ENCODE measurements at regions not wholly inside any gene's neighbourhood (a gene's known extent, or its start where the extent isn't known, plus 50 kb on each side); places are given as distances from the start of the nearest gene placed in this dataset.

DNA sequence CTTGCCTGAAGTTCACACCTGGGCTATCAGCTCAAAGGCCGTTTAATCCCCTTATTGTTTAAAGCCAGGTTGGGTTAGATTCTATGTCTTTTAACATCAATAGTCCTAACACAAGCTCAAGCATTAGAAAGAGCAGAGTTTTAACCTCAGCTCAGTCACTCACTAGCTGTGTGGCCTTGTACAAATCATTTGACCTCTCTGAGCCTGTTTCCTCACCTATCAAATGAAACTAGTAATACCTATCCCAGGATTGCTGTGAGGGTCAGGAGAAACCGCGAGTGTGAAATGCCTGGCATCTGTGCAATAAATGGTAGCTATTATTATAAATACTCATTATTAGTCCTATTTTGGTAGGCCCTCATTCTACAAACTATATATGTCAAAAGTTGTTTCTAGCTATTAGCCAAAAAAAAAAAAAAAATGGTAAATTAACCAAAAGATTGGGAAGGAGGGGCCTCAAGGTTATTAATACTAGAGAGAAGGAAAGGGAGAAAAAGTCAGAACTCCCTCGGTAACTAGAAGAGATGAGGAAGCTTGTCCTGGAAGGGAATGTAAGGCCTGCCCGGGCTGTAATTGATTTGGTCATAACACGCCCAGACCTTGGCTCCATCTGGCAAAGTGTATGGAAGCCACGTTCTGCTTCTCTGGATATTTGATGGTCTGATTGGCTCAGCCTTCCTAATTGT, 510.5 kb upstream of the PROK2 start:
- intact Hi-C loops (cut with micrococcal nuclease): no loop called here

DNA sequence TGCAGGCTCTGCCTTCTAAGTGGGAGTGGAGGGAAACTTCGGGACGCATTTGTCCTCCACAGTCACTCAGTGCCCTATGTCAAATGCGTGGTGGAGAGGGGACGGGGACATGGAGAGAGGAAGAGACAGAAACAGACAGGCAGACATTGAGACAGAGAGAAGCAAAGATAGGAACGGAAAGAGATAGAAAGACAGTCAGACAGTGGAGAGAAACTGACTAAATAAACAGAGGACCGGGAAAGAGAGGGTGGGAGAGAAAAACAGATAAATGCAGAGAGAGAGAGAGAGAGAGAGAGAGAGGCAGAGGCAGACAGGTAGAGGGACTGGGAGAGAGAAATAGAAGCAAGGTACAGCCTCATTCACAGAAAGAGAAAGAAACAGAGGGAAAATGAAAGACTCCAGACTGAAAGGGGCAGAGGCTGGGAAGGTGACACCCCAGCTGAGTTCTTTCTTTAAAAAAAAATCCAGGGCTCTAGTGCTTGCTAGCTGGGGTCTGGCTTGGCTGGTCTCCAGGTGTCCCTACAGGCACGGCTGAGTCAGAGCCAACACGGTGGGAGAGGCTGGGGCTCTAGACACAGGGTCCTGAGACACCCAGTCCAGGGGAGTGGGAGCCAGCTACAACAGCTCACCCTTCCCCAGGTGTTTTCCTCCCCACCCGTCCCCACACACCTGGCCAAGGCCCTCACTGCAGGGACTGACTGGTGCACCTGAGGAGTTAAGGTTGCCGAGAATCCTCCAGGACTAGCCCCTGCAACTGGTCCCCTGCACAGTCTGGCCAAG, 506.1 kb upstream of the PROK2 start:
- intact Hi-C loops (cut with micrococcal nuclease): no loop called here

DNA sequence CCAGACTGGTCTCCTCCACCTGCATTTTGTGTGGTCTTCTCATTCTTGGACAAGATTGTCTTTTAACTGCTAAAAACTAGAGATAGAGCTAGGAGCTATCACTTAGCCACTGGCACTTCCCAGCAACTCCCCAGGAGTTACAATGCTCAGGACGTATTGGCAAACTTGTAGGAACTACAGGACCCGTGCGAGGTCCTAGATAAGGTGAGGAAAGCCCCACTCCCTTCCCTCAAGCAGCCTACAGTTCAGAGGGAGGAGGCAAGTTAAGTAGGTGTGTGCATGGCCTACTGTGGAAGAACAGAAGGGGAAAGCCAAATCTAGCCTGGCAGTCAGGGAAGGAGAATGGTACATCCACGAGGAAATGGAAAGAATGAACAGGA, 504.7 kb upstream of the PROK2 start:
- intact Hi-C loops (cut with micrococcal nuclease): no loop called here

DNA sequence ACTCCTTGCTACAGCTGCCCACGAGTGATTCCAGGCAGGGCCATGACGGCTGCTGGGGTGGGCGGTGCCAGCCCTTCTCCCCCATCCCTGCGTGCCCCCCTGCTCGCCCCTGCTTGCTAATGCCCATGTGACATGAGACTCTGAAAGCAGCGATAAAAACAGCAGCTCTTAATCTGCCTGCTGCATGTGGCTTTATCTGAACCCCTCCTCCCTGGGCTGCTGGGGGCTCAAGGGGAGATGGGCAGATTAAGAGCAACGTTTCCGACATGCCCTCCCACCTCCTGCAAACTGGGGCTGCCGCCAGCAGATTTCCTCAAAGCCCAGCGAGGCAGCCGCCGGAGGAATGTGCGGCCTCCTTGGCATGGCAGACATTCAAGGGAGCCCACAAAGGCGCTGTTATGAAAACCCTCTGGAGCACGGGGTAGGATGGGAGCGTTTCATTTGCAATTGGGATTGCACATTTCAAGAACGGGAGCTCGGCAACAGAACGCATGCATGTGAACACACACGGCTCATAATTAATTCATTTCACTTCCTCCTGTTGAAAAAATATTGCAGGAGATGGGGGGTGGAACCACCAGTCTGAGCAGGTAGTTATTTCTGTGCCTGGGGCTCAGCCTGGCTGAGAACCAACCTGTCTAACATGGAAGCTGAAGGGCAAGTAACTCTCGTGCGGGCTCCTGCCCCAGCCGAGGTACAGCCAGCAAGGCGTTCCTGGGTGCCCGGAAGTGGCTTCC, 504.2 kb upstream of the PROK2 start:
- intact Hi-C loops (cut with micrococcal nuclease): no loop called here

DNA sequence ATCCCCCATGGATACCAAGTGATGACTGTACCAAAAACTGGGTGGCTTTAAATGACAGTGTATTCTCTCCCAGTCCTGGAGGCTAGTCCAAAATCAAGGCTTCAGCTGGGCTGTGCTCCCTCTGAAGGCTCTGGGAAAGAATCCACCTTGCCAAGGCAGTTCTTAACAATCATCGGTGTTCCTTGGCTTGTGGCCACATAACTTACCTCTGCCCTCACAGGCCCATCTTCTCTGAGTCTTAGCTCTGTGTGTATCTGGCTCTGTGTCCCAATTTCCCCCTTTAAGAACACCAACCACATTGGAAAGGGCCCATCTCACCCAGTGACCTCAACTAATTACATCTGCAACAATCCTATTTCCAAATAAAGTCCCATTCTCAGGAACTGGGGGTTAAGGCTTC, 503.0 kb upstream of the PROK2 start:
- intact Hi-C loops (cut with micrococcal nuclease): no loop called here

DNA sequence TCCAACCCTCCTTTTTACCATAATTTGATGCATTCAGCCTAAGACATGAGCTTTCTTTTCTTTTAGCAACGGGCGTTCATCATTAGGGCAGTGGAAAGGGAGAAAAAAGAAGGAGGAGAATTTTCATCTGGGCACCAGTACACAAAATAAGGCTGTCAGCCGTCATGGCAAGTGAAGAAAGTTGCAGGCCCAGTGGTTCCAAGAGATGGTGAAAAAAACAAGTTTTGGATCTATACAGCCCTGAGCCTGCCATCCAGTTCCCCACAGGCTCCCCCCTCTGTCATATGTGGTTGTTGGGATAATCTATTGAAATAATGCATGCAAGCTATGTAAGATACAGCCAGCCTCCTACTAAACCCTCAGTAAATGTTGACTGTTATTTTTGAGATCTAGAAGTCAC, 500.6 kb upstream of the PROK2 start:
- intact Hi-C loops (cut with micrococcal nuclease): no loop called here

DNA sequence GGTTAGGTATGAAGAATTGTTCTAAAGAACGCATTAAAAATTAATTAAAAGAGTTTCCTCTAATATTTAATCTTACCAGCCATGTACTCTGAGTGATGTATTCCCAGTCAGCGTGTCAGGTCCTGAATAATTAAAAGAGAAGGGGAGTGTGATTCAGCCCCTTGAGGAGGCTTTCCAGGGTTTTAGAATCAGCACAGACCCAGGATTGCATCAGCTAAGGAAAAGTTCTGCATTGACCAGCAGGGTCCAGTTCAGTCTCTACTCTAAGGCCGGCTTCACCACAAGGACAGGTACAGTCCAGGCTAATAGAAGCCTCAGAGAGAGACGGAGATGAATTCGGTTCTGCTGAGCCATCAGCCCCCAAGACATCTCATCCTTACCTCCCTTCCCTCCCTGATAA, 499.5 kb upstream of the PROK2 start:
- intact Hi-C loops (cut with micrococcal nuclease): no loop called here

DNA sequence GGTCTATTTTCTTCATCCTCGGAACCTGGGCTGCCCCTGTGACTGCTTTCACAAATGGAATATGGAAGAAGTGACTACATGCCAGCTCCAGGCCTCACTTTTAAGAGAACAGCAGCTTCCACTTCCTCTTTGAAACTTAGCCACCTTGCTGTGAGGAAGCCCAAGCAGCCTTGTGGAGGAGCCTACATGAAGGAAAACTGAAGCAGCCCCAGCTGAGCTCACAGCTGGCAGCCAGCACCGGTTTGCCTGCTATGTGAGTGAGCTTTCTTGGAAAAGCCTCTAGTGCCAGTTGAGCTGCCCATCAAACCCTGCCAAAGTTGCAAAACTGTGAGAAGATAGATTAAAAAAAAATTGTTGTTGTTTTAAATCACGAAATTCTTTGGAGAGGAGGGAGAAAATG, 498.0 kb upstream of the PROK2 start:
- intact Hi-C loops (cut with micrococcal nuclease): no loop called here

DNA sequence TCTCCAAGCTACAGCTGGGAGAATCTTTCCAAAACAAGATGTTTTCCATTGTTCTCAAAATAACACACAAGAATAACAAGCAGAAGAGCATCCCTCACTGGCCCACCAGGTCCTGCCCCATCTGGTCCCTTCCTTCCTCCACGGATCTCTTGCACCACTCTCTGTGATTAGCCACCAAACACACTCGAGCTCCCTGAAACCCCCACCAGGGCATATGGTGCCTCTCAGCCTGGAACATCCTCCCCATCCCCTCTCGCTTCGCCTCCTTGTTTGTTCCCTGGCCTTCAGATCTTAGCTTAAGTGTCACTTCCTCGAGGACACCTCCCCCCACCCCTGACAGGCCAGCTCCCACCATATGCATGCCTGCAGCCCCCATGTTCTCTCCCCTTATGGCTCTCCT, 496.6 kb upstream of the PROK2 start:
- intact Hi-C loops (cut with micrococcal nuclease): no loop called here

DNA sequence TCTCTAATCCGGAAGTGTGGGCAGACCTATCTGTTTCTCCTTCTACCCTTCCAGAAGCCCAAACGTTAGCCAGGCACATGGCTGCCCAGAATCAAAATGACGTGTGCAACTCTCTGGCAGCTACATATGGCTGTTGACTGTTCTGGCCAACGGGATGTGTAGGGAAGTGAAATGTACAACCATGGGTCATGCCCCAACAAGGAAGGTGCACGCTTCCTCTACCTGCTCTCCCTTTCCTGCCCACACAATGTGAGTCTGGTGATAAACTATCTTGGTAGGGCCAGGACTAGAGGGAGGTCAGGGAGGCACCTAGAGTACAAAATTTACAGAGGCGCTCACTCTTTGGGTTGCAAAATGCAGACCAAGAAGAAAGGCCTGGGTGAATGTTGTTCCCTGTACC, 495.9 kb upstream of the PROK2 start:
- intact Hi-C loops (cut with micrococcal nuclease): no loop called here

DNA sequence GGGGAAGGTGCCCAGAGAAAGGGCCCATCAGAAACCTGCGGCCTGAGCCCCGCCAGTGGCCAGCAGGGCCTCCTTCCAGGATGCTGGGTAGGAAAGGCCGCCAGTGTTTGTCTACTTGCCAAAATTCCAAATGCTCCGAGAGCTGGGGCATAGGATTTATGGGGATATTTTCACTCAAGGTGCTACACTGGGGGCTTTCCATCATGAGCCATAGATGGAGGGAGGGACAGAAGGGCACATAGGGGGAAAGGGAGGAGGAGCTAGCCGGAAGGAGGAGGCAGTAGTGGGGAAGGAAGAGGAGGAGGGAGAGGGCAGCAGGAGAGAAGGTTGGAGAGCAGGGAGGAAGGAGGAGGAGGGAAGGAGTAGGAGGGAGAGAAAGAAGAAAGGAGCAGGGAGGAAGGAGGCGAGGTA, 494.7 kb upstream of the PROK2 start:
- intact Hi-C loops (cut with micrococcal nuclease): no loop called here

DNA sequence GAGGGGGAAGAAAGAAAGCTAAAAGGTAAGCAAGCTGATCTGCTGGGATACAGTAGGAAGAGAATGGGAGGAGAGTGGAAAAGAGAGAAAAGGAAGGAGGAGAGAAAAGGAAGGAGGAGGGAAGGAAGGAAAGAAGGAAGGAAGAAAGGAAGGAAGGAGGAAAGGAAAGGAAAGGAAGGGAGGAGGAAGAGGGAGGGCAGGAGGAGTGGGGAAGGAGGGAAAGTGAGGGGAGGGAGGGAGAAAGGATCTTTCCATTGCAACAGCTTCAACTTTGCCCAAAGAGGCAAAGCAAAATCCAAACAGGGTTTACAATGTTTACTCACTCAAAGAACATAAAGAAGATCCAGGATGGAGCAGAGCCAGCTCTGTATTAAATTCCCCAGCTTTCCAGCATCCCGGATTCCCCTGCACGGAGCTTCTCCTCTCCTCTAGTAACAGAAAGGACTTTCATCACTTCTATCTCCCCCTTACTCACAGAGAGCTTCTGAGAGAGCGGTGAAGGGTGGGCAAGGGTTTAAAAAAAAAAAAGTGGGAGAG, 494.2 kb upstream of the PROK2 start:
- intact Hi-C loops (cut with micrococcal nuclease): no loop called here

DNA sequence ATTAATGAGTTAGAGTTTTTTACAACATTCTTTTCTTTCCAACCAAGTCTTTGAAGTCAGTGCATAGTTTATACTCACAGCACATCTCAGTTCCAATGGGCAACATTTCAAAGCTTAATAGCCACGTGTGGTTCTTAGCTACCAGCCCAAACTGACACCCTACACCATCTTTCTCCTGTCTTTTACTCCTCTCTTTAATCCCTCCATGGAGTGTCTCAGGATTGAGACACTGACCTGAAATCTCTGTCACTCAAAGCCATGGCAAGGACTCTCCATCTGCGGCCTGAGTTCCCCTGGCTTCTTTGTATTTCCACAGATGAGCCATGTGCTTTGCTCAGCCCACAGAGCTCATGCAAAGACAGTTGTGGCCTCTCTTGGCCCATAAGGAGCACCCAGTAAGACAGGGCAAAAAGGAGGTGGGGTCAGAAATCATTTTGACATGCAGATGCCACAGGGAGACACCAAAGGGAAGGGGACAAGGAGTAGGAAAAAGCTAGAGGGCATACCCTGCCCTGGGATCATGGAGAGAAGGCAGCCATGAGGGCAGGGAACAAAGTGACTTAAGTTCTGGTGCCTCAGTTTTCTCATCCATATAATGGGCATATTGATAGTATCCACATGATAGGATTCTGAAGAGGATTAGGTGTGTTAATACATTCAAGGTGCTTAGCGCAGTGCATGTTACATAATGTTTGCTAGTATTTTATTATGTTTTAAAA, 493.6 kb upstream of the PROK2 start:
- intact Hi-C loops (cut with micrococcal nuclease): no loop called here

DNA sequence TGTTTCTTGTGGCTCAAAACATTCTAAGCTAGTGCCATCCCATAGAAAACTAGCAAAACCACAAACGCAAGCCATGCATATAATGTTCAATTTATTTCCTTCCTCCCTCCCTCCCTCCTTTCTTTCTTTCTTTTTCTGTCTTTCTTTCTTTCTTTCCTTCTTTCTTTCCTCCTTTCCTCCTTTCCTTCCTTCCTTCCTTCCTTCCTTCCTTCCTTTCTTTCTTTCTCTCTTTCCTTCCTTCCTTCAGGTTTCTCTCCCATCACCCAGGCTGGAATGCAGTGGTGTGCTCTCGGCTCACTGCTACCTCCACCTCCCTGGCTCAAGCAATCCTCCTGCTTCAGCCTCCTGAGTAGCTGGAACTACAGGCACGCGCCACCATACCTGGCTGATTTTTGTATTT, 492.8 kb upstream of the PROK2 start:
- intact Hi-C loops (cut with micrococcal nuclease): no loop called here

DNA sequence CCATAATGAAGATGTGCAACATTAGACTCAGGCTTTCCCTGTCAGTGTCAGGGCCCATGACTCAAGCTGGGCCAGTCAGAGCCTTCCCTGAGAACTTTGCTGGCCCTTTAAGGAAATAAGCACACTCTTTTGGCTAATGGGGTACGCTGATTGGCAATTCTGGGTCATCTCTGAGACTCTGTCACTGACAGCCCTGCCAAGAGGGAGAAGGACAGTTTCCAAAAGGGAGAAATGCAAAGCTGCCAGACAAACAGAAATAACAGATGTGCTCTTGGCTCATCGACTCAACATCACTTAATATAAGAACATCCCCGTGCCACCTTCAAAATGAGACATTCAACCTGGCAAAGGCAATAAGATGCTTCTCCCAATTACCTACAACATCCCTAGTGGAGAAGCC, 491.9 kb upstream of the PROK2 start:
- intact Hi-C loops (cut with micrococcal nuclease): no loop called here

DNA sequence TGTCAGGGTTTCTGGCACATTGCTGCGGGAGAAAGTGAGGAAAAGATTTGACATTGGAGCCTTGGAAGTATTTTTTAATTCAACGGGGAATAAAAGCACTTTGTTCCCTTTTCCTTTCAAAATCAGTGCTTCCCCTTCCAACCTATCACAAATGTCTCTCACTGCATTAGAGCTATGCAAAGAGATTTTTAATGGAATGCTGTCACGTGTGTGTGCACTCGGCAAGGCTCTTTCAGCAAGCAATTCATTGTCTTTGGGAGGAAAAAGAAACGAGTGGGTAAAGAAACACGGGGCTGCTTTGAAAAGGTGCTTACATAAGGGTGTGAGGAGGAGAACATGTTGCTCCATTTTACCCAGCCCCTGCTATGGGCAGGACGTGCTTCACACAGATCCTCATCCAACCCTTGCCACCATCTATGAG, 490.4 kb upstream of the PROK2 start:
- intact Hi-C loops (cut with micrococcal nuclease): no loop called here

DNA sequence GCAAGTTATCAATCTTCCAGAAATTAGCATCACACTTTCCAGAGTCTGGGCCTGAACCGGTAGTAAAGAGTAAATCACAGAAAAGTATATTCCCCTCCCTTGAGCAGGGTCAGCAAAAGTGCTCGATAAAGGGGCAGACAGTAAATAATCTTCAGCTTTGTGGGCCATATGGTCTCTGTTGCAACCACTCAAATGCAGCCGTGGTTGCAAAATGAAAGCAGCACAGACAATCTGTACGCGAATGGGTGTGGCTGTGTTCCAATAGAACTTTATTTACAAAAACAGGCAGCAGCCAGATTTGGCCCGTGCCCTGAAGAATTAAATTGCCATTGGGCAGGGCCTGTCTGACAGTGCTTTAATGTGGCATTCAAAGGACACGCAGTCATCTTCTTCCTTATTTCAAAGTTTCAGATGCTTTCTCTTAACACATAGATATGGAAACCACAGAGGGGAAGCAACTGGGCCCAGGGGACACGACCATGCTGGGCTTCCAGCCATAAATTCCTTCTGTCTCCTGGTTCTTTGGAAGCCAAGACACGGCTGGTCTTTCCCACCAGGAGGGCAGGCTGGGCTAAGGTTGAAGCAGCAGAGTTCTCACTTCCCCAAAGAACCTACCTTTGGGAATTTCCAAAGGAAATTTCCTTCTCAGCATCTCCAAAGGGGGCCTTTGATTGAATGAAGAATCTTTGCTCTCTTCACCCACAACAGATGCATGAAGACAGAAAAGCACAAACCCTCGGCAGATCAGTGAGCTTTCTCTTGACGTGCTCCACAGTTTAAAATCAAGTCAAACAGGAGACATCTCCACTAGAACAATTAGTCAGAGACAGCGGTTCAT, 489.8 kb upstream of the PROK2 start:
- intact Hi-C loops (cut with micrococcal nuclease): loop anchor here (5.0 kb wide), 2 partner anchors 547 to 548 kb away; partner anchors contain the start of gene EIF4E3

DNA sequence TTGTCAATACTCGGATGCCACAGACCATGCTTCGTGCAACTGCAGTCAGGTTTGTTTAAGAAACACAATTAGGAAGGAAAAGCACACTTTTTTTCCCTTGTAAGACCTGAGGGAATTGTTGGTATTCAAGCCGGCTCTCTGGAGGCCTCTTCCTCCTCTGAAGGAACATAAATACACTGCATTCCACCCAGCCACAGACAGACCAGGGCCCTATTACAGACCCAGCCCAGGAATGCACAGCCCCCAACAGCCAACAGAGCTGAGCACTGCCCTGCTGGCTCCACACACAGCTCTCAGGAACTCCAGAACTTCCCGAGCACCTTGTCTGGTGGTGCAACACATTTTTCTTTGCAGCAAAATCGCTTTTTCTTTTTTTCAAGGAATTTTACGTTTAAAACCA, 488.7 kb upstream of the PROK2 start:
- intact Hi-C loops (cut with micrococcal nuclease): loop anchor here (5.0 kb wide), 2 partner anchors 546 to 549 kb away; partner anchors contain the start of gene EIF4E3

DNA sequence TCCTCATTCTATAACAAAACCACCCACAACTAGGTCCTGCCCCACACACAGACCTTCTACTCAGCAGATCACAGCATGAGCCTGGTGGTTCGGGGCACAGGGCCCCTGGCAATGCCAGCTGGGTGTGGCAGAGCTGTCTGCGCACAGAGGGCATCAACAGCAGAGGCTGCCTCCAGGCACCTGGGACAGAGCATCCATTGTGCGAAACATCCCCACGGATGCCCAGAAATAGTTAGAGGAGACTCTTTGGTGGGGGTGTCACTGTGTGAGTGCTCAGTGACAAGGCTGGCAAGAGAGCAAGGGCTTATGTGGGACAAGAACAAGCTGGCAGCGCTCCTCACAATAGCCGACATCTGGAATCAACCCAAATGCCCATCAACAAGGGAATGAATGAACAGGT, 487.4 kb upstream of the PROK2 start:
- intact Hi-C loops (cut with micrococcal nuclease): loop anchor here (5.0 kb wide), 2 partner anchors 545 to 550 kb away; partner anchors contain the start of gene EIF4E3

DNA sequence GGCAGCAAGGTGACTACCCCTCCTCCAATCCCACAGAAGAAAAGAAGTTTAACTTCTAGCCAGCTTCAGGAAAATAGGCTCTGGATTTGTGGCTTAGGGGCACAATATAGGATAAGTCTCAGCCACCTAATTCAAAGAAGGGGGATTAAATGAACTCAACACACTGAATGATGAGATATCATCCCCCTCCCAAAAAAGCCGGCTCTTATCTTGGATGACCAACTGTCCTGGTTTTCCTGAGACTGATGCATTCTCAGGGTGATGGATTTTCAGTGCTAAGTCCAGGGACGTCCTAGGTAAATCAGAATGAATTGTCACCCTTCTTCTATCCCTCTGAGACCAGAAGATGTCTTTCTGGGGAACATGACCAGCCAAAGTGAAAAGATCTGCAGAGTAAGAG, 487.0 kb upstream of the PROK2 start:
- intact Hi-C loops (cut with micrococcal nuclease): loop anchor here (2.0 to 5.0 kb wide), 3 partner anchors 397 to 550 kb away; partner anchors contain the start of gene EIF4E3

All from T-helper 1 cell treated with Interleukin-12 subunit alpha and Interleukin-12 subunit beta and Interleukin-4 antibody, amounts not matched to agents 30 ng/mL and 1 ng/mL, for 36 hours (primary cell).